ENCODE measurements at regions not wholly inside any gene's neighbourhood (a gene's known extent, or its start where the extent isn't known, plus 50 kb on each side); places are given as distances from the start of the nearest gene placed in this dataset.
"Not testable (repeated sequence)": the region's sequence is repeated elsewhere in the genome, so short reads cannot be mapped to it uniquely, and the experiment has no call there.

GRCh38 chr5:116912221-116912620 lies 337.6 kb upstream of the SEMA6A start:
- no peak for DNase-seq

- DNase-seq = no peak
Measured at GRCh38 chr5:116911074-116911473, 336.5 kb upstream of the SEMA6A start.

GRCh38 chr5:116908537-116908936 lies 333.9 kb upstream of the SEMA6A start:
- no peak for DNase-seq

DNA sequence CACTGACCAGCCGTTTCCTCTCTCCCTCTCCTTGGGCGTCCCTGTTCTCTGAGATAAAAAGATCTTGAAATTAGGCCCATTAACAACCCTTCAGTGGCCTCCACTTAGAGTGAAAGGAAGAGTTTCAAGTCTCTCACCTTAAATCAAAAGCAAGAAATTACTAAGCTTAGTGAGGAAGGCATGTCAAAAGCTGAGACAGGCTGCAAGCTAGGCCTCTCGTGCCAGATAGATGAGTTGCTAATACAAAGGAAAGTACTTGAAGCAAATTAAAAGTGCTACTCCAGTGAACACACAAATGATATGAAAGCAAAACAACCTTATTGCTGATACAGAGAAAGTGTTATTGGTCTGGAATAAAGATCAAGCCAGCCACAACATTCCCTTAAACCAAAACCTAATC lies 331.3 kb upstream of the SEMA6A start:
- no peak for DNase-seq

DNA sequence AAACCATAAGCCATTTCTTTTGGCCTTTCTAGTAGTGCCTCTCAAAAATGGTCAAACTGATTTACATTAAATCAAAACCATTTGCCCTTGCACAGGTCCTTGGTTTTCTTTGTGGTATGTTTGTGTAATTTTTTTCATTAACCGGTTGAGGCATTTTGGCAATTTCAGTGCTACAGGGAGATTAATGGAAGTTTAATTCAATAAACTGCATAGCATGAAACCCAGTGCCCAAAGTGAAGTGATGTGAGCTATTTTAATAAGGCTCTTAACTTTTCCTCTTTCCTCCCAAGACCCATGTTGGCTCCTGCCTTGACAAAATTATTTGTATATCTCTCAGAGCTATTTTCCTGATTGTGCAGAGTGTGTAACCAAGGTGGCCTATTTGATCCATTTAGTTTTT lies 326.2 kb upstream of the SEMA6A start:
- DNase-seq = no peak

DNA sequence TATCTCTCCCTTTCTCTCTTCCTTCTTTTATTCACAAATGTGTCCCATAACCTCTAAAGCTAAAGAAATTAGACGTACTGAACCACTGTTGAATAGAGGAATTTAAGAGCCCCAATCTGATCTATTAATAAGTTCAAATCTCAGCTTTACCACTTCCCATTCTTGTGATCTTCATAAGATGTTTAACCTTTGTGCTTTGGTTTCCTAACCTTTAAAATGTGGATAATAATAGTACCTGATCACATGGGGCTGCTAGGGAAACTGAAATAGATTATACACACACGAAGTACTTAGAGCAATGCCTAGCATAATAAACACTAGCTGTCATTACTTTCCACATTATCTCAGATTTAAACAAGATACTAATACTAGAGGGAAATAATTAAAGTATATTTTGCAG lies 324.3 kb upstream of the SEMA6A start:
- no peak for DNase-seq

GRCh38 chr5:116897291-116897690 lies 322.7 kb upstream of the SEMA6A start:
- DNase-seq = no peak

DNA sequence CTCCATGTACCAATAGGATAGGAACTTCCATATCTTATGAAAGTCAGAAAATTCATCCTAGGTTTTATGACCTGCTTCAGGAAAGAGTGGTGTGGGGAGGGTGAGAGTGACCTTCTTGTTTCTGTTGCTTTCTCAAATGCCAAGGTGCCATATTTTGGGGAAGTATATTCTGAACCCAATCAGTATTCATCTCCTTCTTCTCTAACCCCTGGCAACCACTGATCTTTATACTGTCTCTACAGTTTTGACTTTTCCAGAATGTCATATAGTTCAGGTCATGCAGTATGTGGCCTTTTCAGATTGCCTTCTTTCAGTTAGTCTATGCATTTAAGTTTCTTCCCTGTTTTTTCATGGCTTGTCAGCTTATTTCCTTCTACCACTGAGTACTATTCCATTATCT lies 321.4 kb upstream of the SEMA6A start:
- no peak for DNase-seq

GRCh38 chr5:116892993-116893392 lies 318.4 kb upstream of the SEMA6A start:
- no peak for DNase-seq

- no peak for DNase-seq
Measured at GRCh38 chr5:116887104-116887503, 312.5 kb upstream of the SEMA6A start.

GRCh38 chr5:116885825-116886224 lies 311.2 kb upstream of the SEMA6A start:
- no peak for DNase-seq

DNA sequence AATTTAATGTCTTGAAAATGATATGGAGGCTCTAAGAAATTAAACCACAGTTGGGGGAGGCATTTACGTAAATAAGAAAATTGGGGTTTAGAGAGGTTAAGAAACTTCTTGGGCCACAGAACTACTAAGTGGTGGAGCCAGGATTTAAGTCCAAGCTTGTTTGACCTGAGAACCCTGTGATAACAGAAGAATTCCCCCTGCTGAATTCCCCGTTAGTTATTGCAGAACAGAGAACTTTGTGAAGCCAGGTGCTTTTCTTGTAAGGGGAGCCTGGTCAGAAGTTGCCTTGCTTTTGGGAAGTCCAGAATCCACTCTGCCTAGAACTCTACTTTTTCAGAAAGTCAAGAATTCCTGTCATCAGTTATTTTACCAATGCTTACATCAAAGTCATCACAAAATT lies 309.3 kb upstream of the SEMA6A start:
- no peak for DNase-seq

DNA sequence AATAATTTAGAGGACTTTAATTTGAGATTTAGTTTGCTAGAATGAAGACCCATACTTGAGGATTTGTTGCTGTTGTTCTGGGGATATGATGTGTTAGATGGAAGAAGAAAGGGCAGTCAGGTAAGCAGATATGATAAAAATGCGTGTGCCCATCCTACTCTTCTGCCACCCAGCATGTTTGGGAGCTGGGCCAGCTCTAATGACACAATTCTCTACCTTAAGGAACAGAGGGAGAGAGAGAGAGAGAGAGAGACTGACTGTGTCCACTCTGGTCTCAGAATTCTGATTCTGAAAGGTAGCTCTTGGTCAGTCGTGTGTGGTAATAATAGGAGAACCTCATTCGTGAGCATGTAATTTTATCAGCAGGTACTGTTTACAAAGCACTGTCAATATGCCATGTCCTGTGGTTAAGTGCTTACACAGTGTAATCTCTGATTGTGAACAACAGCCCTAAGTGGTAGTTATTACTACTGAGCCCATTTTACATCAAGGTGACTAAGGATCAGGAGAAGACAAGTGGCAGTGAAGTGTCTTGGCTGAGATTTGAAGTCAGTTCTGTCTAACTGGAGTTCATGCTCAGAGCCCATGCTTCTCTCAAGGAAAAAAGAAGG lies 307.4 kb upstream of the SEMA6A start:
- no peak for DNase-seq

DNA sequence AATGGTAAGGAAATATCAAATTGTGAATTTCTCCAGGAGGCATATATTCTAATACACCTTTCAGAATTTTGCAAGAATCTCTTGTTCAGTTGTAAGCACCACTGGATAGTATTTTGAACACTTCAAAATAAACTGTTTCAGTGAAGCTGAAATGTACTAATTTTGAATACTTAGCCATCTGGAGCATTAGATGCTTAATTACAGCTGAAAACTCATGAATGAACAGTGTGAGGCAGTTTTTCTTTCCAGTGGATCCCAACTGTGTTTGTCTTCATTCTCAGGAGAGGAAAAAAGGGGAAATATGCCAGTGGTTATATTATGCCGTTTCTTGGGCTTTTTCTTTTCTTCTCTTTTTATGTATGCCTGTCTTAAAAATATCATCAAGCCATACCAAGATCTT lies 306.0 kb upstream of the SEMA6A start:
- DNase-seq = no peak

DNA sequence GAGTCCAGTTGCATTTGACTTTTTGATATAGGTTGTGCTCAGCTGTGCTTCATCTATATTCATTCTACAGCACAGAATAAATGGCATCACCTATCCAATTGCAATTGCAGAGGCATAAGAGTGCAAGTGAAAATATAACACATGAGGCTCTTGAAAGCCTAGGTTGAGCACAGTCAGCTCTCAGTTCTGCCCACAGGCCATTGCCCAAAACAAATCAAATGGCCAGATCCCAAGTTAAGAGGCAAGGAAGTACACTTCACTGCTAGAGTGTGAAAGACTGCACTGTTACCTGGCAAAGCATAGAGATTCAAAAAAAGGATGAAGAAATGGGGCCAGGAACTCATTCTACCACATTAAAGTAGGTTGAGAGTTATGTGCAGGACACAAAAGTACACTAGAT lies 305.5 kb upstream of the SEMA6A start:
- DNase-seq = no peak

DNA sequence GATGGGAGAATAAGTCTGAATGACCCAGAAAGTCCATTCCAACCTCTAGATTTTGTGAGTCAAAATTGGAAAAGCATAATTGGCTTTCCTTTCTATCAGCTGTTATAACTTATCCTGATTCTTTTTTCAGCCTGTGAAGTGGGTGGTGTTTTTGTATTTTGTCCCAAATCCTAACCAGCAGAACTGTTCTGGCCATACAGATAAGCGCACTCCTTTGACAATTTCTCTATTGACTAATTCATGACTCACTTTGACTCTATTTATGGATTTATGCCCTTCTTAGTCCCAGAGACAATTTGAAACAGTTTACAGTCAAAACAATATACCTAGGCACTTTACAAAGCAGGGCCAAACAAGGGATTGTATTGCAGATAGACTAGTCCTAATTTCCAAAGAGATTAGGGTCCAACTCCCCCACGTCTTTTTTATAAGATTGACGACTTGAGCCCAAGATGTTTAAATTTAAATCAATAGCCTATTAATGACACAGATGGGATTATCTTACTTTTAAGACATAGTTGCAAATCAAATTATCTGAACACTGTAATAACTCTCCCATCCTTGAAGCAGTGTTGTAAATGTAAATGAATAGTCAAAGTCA lies 301.7 kb upstream of the SEMA6A start:
- DNase-seq = no peak

DNA sequence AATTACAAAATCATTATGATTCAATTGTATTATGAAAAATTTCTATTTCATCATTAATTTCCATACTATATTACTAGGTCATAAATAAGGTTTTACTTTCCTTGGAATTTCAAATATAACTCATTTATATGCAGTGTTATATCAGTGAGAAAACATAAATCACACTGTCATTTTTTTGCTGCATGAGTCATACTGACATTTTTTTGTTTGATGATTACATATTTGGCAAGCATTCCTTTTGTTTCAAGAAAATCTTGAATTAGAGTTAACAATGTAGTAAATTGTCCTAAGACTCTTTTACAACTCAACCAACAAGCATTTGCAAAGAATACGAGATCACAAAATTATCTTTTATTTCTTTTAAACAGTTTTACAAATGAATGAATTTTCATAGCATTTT lies 298.4 kb upstream of the SEMA6A start:
- no peak for DNase-seq

DNA sequence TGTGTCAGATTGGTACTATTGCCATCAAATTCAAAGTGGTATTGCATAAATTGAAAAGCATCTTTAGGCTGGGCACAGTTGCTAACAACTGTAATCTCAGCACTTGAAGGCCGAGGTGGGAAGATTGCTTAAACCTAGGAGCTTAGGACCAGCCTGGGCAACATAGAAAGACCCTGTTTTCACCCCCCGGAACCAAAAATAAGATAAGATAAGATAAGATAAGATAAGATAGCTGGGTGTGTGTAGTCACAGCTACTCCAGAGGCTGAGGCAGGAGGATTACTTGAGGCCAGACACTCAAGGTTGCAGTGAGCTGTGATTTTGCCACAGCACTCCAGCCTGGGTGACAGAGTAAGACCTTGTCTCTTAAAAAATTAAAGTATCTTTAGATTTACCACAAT lies 297.9 kb upstream of the SEMA6A start:
- DNase-seq = no peak

DNA sequence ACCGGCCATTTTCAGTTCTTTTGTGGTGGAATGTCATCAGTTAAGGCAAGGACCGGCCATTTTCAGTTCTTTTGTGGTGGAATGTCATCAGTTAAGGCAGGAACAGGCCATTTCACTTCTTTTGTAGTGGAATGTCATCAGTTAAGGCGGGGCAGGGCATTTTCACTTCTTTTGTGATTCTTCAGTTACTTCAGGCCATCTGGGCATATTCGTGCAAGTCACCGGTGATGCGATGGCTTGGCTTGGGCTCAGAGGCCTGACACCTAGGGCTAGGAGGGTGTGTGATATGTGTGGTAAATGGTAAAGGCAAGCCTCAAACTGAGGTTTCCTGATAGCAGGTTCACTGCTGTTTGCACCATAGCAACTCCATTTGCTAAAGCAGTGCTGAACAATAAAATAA lies 293.2 kb upstream of the SEMA6A start:
- DNase-seq = not testable (repeated sequence)

DNA sequence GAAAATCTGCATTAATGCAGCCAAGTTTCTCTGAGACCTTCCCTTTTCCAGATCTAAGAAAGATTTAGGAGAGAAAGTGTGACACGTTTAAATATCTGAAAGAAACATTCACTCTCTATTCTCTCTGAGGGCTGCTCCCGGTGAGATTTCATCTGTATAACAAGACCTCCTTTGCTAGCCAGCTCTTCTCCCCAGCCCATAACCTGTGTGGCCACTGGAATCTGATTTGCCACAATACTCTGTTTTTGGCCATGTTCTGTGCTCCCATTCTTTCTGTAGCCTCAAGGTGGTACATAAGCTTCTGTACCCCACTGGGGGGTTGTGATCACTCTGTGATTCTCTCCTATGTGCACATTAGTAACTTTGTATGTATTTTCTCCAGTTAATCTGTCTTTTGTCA lies 291.0 kb upstream of the SEMA6A start:
- DNase-seq = no peak

GRCh38 chr5:116864838-116865190 lies 290.2 kb upstream of the SEMA6A start:
- DNase-seq = no peak

DNA sequence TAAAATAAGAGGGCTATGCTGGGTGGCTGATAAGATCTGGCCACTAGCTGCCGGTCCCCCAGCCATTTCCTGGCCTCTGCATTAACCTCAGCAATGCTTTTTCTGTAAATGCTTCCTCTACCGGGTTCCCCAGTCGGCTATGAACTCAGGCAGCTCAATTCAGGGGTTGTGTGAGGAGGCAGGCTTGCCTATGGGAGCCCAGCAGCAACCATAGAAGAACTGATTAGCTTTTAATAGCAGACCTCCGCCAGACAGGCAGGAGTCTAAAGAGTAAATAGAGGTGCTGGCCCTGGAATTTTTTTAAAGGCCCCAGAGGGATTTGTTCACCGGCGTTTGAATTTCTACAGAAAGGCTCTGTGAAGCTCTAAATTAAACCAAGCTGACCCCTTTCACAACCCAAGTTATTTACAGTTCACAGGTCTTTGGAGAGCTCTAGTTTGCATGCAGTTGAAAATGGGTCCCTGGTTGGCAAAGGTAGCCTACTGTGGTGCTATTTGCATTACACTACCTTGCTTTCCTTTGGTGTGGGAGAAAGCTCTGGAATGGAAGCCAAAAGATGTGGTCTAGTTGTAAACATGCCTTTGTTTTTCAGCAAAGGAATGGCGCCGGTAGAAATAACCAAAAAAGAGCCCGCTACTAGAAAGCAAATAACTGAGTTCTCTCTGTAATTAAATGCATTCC lies 289.7 kb upstream of the SEMA6A start:
- DNase-seq = no peak

DNA sequence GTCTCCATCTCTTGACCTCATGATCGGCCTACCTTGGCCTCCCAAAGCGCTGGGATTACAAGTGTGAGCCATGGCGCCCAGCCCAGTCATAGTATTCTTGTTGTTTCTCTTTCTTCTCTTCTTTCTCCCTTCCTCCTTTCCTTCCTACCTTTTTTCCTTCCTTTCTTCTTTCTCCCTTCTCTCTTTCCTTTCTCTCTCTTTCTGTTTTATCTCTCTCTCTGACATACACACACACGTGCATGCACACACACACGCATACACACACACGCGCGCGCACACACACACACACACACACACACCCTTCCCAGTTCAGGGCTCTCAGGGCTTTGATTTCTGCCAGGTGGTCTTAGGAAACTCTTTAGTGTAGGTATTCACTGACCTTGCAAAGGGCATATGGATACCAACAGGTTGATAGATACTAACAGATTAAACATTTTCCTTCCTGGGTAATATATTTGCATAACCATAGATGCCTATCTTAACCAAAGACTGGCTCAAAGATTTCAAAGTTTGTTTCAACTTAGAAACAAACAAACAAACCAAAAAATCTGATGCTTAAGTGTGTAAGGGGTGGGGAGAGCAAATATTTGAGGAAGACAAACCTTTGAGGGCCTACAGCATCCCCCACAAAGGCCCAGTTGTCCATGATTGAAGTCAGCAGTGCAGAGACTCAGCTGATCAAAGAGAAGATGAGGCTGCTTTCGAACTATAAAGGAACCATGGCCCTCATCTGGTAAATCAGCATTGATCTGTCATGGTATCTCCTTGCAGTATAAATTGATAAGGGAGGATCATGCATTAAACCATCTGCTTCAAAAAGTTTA lies 288.2 kb upstream of the SEMA6A start:
- DNase-seq = no peak

DNA sequence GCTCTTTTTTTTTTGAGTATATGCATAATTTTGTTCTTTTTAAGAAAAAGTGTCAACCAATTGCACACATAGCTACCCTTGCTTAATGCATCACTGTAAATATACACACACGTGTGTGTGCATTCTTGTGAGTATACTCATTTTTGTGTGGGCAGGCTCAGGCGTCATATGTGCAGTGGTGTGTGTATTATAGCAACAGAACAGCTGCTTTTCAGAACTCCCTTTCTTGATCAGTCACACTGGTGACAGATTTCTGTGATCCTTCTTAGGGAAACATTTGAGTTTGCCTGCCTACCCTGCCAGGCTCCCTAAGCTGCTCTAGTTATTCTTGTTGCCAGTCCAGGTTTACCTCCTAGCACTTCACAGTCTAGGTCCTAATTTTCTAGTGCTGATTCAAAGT lies 287.0 kb upstream of the SEMA6A start:
- DNase-seq = no peak
